Renal pelvis (tissue), 1 donor: ENCODE measurements at regions not wholly inside any gene's neighbourhood (a gene's known extent, or its start where the extent isn't known, plus 50 kb on each side); places are given as distances from the start of the nearest gene placed in this dataset.

Experiments used
- DNase-seq: peaks from one replicate; pipeline ENCODE4 v3.0.0-alpha.2; 2013

DNA sequence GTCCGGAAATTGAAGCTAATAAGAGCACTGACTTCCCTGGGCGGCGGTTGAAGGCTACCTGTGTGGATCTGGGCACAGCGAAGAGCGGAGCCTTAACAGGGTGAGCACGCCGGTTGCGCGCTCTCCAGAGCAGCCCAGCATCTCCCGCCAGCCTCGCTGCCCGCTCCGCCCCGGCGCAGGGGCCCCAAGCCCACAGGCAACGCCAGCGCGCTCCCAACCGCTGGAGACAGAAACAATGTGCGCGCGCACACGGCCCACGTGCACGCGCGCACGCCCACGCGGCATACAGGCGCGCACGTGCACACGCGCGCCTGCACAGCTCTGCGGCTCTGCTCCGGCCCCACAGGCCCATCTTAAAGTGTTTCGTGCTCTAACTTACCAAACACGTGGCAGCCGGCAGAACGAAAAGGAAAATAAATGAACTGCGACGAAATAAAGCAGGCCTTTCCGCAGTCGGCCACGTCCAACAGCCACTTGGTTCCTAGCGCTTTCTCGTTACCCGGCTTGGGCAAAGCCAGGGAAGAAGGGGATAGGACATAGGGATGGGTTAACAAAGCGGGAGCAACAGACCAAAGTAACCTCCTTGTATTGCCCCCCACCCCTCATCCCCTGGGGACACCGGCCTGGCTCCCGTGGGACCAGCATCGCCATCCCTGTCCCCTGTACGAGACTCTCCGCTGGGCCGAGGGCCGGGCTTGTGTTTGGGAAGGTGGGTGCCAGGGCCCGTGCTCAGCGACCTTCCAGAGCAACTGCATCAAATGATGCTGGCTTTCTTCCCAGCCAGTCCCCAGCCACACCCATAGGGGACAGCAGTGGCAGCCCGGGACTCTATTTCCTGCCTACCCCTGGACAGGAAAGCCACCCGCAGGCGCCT, 203.7 kb downstream of the ABHD5 start:
- DNase-seq: peak; percentile 83

GRCh38 chr3:43895573-43895972, 204.8 kb downstream of the ABHD5 start:
- DNase-seq: no peak

- DNase-seq: no peak
Observed at GRCh38 chr3:43902415-43902814, 211.7 kb downstream of the ABHD5 start.

DNA sequence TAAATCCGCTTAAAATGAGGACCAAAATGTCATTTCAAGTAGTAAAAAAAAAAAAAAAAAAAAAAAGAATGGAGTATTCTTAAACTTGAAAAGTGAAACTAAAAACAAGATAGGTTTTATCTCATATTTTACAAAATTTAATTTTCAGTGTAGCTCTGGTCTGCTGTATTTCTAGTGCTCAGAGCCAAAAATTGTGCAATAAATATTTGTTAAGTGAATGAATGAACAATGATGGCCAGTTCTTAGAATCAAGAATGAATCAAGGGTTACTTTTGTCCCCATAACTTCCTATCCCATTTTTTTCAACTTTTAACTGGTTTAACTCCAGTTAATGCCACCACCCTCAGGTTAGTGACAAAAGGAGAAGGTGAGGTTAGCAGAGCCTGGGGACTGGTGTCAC, 214.4 kb downstream of the ABHD5 start:
- DNase-seq: no peak

GRCh38 chr3:43906849-43907507, 216.2 kb downstream of the ABHD5 start:
- DNase-seq: no peak

GRCh38 chr3:43907508-43907858, 216.7 kb downstream of the ABHD5 start:
- no peak for DNase-seq

DNA sequence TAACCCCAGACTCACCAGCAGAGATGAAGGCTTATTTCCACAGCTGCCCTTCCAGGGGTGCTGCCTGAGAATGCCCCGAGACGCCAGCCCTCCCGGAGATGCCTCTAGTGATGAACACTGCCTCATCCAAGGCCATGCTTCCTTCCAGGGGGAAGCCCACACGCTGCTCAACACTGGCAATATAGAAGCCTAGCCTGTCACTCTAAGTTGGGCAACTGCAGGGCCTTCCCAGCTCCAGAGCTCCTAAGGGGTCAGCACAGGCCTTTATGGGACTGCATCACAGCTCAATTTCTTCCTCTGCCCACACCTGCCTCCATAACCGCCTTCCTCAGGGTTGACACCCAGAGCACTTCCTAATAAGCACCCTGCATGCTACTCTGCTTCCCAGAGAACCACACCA, 217.7 kb downstream of the ABHD5 start:
- no peak for DNase-seq

DNA sequence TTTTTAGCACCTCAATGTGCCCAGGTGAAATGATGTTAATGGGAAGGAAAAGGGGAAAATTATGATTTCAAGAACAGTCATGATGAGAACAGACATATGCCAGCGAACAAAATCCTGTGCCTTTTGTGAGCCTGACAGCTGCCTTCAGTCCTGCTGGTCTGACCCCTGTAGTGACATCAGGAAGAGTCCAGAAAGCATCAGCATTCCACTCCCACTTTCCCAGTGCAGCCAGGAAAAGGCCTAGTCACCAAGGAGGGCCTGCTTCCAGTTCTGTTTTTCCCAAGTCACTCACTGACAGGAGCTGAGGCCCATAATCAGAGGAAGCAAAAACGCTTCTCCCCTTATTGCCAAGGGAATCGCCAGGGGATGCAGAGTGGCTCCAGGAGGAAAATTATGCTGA, 218.4 kb downstream of the ABHD5 start:
- no peak for DNase-seq

- no peak for DNase-seq
Observed at GRCh38 chr3:43910750-43911149, 220.0 kb downstream of the ABHD5 start.

DNA sequence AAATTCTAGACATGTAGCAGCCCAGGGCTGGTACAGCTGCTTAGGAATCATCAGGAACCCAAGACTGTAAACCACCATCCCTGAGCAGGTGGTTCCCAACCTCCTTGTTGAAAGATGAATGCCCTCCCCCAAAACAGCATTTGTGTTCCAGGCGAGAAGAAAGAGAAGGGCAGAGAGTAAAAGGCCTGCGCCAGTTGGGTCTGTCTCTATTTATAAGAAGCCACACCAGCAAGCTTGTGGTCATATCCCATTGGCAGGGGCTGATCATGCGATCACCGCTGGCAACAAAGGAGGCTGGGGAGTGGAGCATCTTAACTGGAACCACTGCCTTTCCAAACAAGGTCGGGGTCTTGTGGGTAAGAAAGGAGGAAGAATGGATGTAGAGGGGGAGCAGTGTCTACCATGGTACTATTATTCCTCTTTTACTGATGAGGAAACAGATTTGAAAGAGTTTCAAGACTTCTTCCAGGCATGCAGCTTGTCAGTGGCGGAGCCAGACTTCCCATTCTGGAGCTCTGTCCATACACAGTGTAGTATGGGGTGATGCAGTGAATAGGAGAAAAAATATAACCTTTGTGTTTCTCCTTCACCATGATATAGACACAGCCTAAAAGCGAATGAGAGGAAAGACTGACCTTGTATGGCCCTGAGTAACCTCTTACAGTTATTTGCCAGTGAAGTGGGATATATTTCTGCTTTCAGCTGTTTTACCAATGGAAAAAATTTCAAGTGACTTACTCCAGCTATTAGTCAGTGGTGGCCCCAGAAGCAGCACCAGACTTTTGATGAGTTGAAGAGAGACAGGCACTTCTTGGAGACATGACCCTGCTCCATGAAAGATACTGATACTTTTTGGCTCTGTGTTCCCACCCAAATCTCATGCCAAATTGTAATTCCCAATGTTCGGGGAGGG, 222.6 kb downstream of the ABHD5 start:
- no peak for DNase-seq

DNA sequence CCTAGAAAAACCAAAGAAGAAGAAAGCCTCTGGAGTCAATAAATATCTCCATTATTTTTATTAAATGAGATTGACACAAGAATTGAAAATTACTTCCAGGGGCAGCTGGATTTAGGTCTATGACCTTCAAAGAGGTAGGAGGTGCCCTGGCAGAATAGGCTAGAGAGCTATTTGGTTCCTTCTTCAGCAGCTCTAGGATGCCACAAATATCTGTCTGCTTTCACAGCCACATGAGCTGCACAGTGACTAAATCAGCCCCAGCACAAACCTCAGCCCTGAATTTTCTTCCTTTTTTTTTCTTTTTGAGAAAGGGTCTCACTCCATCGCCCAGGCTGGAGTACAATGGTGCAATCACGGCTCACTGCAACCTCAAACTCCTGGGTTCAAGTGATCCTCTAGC, 223.5 kb downstream of the ABHD5 start:
- DNase-seq: no peak

DNA sequence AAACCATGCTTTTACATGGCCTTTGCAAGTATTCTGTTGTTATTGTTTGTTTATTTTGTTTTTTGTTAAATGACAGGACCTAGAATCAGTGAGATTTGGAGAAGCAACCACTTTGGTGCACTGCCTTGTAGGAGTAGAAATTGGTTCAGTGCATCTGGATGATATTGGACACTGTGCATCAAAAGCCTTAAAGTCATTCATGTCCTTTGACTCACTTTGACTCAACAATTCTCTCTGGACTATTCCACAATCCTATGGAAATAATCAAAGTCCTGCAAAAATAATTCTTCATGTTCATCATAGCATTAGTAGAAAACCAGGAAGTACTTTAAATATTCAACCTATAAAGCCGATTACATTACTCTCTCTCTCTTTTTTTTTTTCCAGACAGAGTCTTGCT, 224.8 kb downstream of the ABHD5 start:
- no peak for DNase-seq

DNA sequence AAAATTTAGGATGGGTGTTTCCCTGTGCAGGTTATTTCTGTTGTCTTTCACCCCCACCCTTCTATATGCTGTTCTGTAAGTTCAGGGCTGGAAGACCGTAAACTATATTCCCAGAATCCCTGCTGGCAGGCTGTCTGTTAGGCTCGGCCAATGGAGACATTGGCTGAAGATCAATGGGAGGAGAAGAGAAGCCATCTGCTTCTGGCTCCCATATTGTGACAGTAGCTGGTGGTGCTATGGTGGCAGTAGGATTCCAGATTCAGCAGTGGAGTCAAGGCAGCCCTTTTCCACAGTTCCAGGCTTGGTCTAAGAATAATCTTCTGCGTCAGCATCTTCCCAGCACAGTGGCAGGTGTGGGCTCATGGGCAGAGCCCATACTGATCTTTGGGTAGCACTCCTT, 226.6 kb downstream of the ABHD5 start:
- DNase-seq: no peak

- DNase-seq: no peak
Observed at GRCh38 chr3:43919029-43919428, 228.3 kb downstream of the ABHD5 start.

DNA sequence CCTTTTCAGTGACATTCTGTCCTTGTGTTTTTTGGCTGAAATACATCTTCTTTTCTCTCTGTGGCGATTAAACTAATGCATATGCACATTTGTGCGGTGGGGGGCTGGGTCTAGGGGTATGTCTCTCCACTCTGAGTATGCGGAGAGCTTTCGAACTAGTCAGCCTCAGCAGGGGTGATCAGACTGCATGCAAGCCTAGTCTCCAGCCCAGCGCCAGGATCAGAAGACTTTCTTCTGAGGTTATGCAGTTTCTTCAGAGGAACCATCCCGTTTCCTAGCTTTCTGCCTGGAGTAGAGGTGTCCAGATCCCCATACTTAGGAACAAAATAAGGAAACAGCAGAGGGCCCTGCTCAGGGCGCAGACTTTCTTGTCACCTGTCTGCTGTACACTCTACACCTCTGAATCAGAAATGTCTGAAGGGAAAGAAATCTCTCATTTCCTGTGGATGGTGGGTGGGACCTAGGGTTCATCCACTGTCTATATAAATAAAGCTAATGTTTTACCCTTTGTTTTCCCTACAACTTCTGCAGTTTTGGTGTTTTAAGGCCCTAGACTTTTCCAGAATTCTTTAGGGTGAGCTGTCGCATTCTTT, 230.4 kb downstream of the ABHD5 start:
- DNase-seq: no peak

DNA sequence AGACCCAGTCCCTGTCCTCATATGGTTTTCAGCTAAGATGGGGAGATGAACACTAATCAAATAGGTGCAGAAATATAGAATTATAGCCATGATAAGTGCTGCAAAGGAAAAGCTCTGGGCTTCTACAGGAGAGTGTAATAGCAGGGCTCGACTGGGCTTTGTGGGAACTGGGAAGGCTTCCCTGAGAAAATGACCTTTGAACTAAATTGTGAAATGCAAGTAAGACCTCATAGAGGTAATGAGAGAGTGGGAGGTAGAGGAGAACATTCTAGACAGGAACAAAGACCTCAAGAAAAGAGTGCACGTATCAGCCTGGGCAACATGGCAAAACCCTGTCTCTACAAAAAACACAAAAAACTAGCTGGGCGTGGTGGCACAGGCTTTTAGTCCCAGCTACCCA, 231.6 kb downstream of the ABHD5 start:
- no peak for DNase-seq

DNA sequence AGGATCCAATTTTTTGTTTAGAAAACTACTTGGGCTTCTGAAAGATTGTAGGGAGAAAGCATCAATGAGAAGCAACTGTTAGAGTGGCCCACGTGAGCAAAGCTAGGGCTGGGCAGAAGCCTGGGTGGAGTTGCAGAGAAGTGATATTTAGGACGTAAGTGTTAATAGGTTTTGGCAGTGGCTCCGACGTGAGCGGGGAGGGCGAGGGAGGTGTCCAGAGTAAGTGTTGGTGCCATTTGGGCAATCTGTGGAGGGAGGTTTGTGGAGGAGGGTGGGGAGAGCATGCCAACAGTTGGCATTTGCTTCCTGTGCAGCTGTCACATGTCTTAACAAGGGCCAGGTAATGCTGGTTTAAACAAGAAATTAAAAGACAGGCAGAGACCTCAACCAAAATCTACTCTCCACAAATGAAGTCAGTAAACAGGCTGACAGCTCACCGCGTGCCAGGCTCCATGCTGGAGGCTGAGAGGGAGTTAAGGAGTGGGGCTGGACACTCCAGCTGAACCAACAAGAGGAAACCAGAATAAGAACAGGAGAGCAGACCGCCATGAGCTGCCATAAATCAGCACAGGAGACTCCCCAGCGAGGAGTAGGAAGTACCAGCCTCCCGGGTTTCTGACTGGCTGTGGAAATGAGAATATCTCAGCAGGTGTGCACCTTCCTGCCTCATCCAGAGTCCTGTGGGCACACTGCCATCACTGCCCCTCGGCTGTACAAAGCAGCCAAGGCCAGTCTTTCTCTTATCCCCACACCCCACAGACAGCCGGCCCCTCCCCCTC, 232.6 kb downstream of the ABHD5 start:
- DNase-seq: peak; percentile 86

DNA sequence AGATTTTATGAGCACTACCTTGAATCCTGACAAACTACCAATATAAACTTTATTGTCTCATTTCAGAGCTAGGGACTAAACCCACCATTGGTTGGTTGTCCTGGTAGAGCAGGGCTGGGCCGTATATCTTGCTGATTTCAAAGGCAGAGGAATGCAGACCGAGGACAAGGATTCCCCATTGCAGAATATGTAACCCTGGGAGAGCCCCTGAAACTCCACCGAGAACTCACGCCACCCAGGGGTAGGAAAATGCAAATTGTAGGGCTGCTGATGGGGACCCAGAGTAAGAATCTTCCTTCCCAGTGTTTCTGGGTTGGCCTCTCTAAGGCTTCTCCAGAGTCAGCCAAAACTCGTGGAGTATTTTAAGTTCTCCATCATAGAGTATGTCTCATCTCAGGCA, 235.3 kb downstream of the ABHD5 start:
- DNase-seq: no peak

- DNase-seq: no peak
Observed at GRCh38 chr3:43932921-43933320, 242.2 kb downstream of the ABHD5 start.

DNA sequence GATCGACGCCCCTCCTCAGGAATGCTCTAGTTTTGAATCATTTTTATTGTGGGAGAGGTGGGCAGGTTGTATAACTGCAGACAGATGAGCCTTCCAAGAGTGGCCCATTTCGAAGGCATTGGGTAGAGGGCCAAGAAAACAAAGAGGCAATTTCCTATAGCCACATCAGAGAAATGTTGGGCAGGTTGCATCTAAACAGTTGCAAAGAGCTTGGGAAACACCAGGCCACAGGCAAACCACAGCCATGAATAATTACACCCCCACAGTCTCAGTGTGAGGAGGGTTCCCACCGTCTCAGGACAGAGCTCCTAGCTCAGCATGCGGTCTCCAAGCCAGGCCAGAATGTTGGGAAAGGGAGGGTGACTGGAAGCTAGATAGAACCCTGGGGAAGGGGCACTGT, 257.3 kb downstream of the ABHD5 start:
- DNase-seq: no peak

- DNase-seq: no peak
Observed at GRCh38 chr3:43949594-43949993, 258.9 kb downstream of the ABHD5 start.
